ENCODE measurements at regions not wholly inside any gene's neighbourhood (a gene's known extent, or its start where the extent isn't known, plus 50 kb on each side); places are given as distances from the start of the nearest gene placed in this dataset.

- intact Hi-C loops (cut with DNase I): no loop called here
- DNase-seq: no peak
Observed at GRCh38 chr4:162272215-162272614, 108.4 kb upstream of the FSTL5 start.

- no peak for DNase-seq
- intact Hi-C loops (cut with DNase I): no loop called here
Observed at GRCh38 chr4:162268911-162269310, 105.1 kb upstream of the FSTL5 start.

DNA sequence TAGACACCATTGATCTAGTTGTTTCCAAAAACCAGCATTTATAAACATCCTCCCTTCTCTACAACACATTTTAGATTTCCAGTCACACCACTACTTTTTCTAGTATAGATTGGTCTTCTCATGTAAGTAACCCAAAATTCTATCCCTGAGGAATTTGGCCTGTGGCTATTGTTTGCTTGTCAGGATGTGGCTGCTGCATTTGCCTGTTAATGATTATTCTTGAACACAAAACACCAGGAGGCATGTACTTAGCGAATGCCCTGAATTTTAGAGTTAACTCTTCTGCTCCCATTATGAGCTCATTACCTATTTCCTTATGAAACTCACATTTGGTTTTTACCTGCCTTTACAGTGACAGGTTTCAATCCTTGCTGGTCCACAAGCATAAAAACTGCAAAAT lies 102.0 kb upstream of the FSTL5 start:
- DNase-seq: no peak
- intact Hi-C loops (cut with DNase I): no loop called here

DNA sequence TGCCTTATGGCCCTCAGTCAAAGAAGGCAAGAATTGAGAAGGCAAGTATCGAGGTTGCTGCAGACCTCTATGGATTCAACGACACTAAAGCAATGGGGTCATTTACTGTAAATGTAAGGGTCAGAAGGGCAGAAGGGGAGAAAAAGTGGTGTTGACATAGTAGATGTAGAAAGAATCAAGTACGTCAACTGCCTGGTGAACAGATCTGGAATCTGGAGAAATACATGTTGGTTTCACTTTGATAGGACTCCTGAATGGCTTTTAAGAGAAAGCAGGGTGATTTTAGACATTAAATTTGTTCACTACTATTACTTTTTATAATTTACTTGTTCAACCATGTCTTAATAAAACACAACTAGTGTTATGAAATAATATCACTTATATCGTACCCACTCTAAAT lies 81.3 kb upstream of the FSTL5 start:
- DNase-seq: no peak
- intact Hi-C loops (cut with DNase I): no loop called here

DNA sequence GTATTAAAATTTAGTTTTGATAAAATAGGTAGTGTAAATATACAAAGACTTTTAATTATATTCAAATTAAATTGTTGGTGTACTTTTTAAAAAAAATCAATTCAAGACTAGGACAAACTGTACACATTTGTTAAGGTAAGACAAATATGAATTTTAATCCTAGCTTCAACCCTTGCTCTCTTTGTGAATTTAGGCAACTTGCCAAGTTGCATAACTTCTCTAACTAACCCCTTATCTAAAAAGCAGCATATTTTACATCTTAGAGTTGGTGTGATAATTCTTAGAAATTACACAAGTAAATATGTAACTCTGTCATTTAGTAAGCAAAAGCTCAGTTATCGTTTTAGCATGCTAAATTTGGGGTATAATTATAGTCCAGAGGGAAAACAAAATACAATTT lies 78.1 kb upstream of the FSTL5 start:
- no peak for DNase-seq
- intact Hi-C loops (cut with DNase I): no loop called here

DNA sequence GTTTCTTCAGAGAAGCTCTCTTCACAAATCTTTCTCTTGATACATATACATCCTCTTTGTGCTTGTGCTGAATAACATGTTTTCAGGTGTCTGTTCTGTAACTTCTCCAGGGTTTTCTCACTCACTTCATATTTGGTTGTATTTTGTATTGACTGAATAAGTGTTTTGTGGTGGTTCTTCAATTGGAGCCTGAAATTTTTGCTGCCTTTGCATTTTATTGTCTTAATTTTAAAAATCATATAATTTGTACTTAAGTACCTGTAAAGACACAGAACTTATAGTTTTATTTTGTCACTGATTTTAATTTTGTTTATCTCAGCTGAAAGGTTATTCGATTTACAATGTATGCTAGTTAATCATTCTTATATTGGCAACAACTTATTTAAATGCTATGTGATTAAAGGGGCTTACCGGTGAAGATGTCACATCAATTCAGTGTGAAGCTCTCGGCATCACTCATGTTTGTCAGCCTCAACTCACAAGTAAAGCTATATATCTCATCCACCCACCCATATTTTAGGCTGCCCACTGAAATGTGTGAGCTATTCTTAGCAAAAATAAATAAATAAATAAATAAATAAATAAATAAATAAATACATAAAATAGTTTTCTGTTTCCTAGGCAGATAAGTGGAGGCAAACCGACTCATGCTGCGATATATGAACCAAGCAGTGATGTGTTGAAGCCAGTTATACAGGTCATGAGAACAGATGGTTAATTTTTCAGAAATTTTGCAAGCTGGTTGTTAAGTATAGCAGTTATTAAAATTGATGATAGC lies 76.4 kb upstream of the FSTL5 start:
- no peak for DNase-seq
- intact Hi-C loops (cut with DNase I): no loop called here

GRCh38 chr4:162237676-162238075 lies 73.9 kb upstream of the FSTL5 start:
- intact Hi-C loops (cut with DNase I): no loop called here
- DNase-seq: no peak

DNA sequence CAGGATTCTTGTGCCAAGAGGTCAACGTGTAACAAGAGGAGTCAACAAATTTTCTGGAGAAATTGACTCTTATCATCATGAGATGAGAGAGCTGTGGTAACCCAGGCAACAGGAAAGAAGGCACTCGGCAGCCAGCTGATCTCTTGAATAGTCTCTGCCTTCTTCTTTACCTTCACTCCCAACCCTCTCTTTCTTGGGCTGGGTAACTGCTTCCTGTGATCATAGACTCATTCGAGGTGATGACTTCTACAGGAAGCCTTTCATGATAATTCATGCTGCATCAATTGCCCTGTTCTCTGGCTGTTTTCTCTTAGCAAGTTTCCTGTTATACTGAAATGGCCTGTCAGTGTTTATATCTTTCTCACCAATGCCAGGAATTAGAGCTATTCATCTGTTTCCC lies 70.8 kb upstream of the FSTL5 start:
- DNase-seq: no peak
- intact Hi-C loops (cut with DNase I): no loop called here

GRCh38 chr4:162232349-162232748 lies 68.5 kb upstream of the FSTL5 start:
- intact Hi-C loops (cut with DNase I): no loop called here
- no peak for DNase-seq

GRCh38 chr4:162229670-162230069 lies 65.9 kb upstream of the FSTL5 start:
- intact Hi-C loops (cut with DNase I): no loop called here

GRCh38 chr4:162221148-162221547 lies 57.3 kb upstream of the FSTL5 start:
- DNase-seq: no peak

More at GRCh38 chr4:162229670-162230069, 65.9 kb upstream of the FSTL5 start:
- no peak for DNase-seq

More at GRCh38 chr4:162221148-162221547, 57.3 kb upstream of the FSTL5 start:
- intact Hi-C loops (cut with DNase I): no loop called here
